Kidney epithelial cell (primary cell): ENCODE measurements at regions not wholly inside any gene's neighbourhood (a gene's known extent, or its start where the extent isn't known, plus 50 kb on each side); places are given as distances from the start of the nearest gene placed in this dataset.

Experiments used
- DNase-seq: peaks from one replicate; pipeline ENCODE4 v3.0.0-alpha.2; 2010; ENCODE audit warnings: low read depth
- H3K27me3 ChIP-seq: 2 replicates; pipeline ENCODE4 v1.6.0; 2011; ENCODE audit warnings: low read length; ENCODE audit not compliant: control insufficient read depth, insufficient read depth
- H3K36me3 ChIP-seq: 2 replicates; pipeline ENCODE4 v1.5.1; 2011; ENCODE audit warnings: low read length; ENCODE audit not compliant: control insufficient read depth, insufficient read depth
- H3K4me3 ChIP-seq: 2 replicates; pipeline ENCODE4 v1.5.1; 2011; ENCODE audit warnings: low read depth, mild to moderate bottlenecking, control low read depth, low read length
- TF ChIP-seq, protein P1 (sequence below): IDR thresholded peaks from 2 replicates; pipeline ENCODE4 v1.5.1; 2011; ENCODE audit warnings: mild to moderate bottlenecking, moderate library complexity, low read length, control low read depth, inconsistent platforms; ENCODE audit not compliant: insufficient read depth, poor library complexity, severe bottlenecking

DNA sequence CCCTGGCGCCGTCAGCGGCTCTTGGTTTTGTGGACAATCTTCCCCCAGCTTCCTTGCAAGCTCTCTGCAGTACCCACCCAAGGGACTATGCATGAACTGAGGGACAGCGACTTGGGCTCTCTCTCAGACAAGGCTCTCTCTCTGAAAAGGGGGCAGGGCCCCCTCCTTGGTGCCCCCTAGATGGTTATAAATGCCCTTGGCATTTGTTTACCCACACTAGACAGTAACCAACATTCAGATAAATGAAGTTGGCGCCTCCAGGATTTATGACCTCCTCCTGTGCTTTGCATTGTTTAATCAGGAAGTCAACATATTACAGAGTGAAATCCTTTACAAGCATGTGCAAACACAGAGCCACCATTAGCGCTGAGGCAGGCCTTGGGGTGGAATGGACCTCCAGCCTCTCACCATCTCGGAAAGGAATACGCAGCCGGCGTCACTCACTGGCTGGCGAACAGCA lies 547.4 kb upstream of the ID2 start:
- Histone ChIP-seq H3K36me3 (no peaks in the 10 kb centered on the region), H3K27me3 (no peaks in the 10 kb centered on the region), H3K4me3 (no peak overlapping the region)
- TF ChIP-seq, protein P1, sequence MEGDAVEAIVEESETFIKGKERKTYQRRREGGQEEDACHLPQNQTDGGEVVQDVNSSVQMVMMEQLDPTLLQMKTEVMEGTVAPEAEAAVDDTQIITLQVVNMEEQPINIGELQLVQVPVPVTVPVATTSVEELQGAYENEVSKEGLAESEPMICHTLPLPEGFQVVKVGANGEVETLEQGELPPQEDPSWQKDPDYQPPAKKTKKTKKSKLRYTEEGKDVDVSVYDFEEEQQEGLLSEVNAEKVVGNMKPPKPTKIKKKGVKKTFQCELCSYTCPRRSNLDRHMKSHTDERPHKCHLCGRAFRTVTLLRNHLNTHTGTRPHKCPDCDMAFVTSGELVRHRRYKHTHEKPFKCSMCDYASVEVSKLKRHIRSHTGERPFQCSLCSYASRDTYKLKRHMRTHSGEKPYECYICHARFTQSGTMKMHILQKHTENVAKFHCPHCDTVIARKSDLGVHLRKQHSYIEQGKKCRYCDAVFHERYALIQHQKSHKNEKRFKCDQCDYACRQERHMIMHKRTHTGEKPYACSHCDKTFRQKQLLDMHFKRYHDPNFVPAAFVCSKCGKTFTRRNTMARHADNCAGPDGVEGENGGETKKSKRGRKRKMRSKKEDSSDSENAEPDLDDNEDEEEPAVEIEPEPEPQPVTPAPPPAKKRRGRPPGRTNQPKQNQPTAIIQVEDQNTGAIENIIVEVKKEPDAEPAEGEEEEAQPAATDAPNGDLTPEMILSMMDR, result no peak
- no peak for DNase-seq

DNA sequence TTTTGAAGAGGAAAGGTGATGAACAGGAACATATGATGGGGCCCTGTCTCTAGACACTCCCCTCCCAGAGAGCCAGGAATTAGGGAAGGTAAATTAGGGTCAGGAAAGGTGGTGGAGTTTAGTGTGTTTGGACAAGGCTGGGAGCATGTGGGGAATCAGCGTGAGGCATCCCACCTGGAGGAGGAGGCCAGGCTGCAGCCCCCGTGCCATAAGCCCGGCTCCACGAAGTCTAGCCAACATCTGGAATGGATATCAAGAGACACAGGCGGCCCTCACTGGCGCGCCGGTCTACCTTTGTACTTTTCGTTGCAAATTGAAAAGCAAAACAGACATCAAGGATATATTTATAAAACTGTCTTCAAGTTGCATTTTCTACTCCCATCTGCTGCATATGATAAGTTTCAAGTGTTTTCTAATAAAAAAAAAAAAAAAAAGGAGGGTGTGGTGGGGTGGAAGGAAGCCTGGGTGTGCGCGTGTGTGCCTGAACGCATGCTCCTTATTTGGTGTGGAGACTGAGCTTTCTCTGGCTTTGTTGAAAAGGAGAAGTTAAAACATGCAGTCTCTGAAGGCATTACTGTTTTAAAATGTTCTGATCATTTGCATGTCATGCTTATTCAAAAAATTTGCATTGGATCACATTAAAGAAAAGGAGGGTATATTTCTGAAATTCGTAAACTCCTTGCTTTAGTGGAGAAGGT lies 546.7 kb upstream of the ID2 start:
- no peaks in the 10 kb centered on the region for H3K36me3 ChIP-seq
- DNase-seq, result no peak
- H3K27me3 ChIP-seq, result no peaks in the 10 kb centered on the region
- H3K4me3 ChIP-seq, result no peak overlapping the region
- TF ChIP-seq, protein P1, result no peak

DNA sequence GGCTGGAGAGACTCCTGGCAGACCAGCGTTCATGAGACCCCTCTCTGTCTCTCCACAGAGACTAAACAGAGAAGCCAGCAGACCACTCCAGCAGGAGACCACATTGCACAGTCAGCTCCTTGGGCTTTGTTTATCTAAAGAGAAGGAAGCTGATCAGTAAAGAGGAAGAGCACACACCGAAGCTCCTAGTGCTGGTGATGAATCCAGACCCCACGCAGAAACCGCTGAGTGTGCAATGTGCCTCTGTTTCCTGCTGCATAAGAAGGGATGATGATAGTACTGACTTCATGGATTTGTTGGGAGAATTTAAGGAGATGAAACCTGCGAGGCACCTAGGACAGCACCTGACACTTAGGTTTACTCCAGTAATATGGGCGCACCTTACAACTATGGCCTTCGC lies 544.1 kb upstream of the ID2 start:
- Histone ChIP-seq H3K27me3 (no peaks in the 10 kb centered on the region), H3K36me3 (no peaks in the 10 kb centered on the region), H3K4me3 (no peak overlapping the region)
- TF ChIP-seq, protein P1, result no peak
- DNase-seq, result no peak

DNA sequence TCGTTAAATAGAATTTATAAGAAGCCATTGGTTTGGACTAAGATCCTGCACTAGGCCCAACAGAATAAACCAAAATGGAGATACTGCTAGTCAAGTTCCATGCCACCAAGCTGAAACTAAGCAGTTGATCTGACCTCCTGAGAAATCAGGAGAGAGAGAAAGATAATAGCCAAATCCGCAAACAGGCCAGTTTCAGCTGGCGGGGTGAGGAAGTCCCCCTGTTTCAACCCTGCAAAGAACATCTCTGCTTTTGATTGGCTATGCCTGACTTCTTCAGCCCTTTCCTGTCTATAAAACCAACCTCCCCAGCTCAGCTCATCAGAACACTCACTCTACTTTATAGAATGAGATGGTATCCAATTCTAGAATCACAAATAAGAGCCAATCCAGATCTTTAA lies 543.3 kb upstream of the ID2 start:
- Histone ChIP-seq H3K4me3 (no peak overlapping the region), H3K36me3 (no peaks in the 10 kb centered on the region), H3K27me3 (no peaks in the 10 kb centered on the region)
- TF ChIP-seq, protein P1, result no peak
- no peak for DNase-seq

DNA sequence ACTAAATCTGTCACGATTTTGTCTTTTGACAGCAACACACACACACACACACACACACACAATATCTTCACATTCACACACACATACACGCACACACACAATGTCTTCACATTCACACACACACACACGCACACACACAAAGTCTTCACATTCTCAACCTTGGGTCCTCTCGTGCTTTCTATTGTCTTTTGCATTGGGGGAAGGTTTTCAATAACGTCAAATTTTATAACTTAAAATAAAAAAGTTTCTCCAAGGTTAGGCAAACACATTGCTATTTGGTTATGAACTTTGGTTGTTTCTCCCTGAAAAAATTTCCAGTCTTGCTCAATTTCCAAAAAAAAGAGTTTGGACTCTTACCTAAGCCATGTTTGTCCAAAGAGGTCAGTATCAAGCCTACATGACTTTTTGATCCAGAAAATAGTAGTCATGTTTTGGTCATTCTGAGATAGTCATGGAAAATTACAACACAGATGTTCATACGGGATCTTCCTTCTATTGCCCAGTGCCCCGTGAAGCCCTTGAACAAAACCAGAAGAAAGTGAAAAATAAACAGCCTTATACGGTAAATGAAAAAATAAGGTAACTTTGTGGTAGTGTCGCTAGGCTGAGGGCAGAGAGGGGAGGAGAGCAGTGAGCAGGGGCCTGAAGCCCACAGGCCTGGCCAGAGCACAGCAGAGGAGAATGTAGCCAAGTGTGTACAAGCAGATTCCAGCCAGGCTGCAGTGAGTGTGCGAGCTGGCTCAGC lies 542.8 kb upstream of the ID2 start:
- no peak overlapping the region for H3K4me3 ChIP-seq
- no peaks in the 10 kb centered on the region for H3K36me3 ChIP-seq
- no peaks in the 10 kb centered on the region for H3K27me3 ChIP-seq
- DNase-seq, result no peak
- TF ChIP-seq, protein P1, result no peak
